Suprapubic skin (tissue), 4 donors: ENCODE measurements at regions not wholly inside any gene's neighbourhood (a gene's known extent, or its start where the extent isn't known, plus 50 kb on each side); places are given as distances from the start of the nearest gene placed in this dataset.

ENCODE experiments used
- EP300 ChIP-seq: sonication (generic); formaldehyde crosslinking; IDR thresholded peaks from one replicate; pipeline ENCODE4 v1.6.1; 2017; ENCODE audit warnings: antibody characterized with exemption
- POLR2A ChIP-seq, 2 donors: fragments of 450-650 bp; IDR thresholded peaks; one replicate each; pipeline ENCODE4 v1.6.1; 2017; ENCODE audit warnings: antibody characterized with exemption in 2 of 2, mild to moderate bottlenecking in 2 of 2, moderate library complexity in 2 of 2
- POLR2AphosphoS5 ChIP-seq, 3 donors: sonication (generic); formaldehyde crosslinking; IDR thresholded peaks; one replicate each; pipeline ENCODE4 v1.6.1; 2017; ENCODE audit warnings: antibody characterized with exemption in 3 of 3
- TF ChIP-seq, protein P1 (sequence below), 2 donors: fragments of 200-600 bp in 1 of 2; fragments of 450-650 bp in 1 of 2; sonication (generic) in 1 of 2; IDR thresholded peaks; one replicate each; pipeline ENCODE4 v1.5.1; 2016 to 2019; ENCODE audit warnings: antibody characterized with exemption in 2 of 2, mild to moderate bottlenecking in 1 of 2, moderate library complexity in 1 of 2

GRCh38 chr13:58843071-58843470 is 1211.5 kb downstream of the PCDH17 start:
- TF ChIP-seq, protein P1, sequence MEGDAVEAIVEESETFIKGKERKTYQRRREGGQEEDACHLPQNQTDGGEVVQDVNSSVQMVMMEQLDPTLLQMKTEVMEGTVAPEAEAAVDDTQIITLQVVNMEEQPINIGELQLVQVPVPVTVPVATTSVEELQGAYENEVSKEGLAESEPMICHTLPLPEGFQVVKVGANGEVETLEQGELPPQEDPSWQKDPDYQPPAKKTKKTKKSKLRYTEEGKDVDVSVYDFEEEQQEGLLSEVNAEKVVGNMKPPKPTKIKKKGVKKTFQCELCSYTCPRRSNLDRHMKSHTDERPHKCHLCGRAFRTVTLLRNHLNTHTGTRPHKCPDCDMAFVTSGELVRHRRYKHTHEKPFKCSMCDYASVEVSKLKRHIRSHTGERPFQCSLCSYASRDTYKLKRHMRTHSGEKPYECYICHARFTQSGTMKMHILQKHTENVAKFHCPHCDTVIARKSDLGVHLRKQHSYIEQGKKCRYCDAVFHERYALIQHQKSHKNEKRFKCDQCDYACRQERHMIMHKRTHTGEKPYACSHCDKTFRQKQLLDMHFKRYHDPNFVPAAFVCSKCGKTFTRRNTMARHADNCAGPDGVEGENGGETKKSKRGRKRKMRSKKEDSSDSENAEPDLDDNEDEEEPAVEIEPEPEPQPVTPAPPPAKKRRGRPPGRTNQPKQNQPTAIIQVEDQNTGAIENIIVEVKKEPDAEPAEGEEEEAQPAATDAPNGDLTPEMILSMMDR (IDR thresholded peaks at IDR 0.05): no peak
- TF ChIP-seq POLR2A (IDR thresholded peaks at IDR 0.05): no peak
- no peak for TF ChIP-seq POLR2AphosphoS5 (IDR thresholded peaks at IDR 0.05)
- no peak for TF ChIP-seq EP300
